Stimulated activated naive B cell treated with anti-CD40 and anti-IgM and Interleukin-4, amounts not matched to agents 10 μg/mL and 1 μg/mL and 100 μg/mL, for 72 hours (primary cell): ENCODE measurements at regions not wholly inside any gene's neighbourhood (a gene's known extent, or its start where the extent isn't known, plus 50 kb on each side); places are given as distances from the start of the nearest gene placed in this dataset.
A peak's percentile ranks its signal among the peaks of the same experiment; 100 is the strongest.
"Not testable (repeated sequence)": the region's sequence is repeated elsewhere in the genome, so short reads cannot be mapped to it uniquely, and the experiment has no call there.

Source experiments
- ATAC-seq, 2 donors: fragments of 150-1000 bp; cut with Tn5 transposase; replicated peaks; 2 replicates each; pipeline ENCODE4 v1.10.0; 2021; ENCODE audit warnings: moderate library complexity in 1 of 2
- DNase-seq: peaks from one replicate; pipeline ENCODE4 v3.0.0; 2021
- H3K27ac Mint-ChIP-seq: one replicate; pipeline ENCODE4 v1.8.0; 2022; ENCODE audit warnings: mild to moderate bottlenecking, mixed read lengths
- H3K27me3 Mint-ChIP-seq, 2 donors: one replicate each; pipeline ENCODE4 v1.8.0; 2022; ENCODE audit warnings: mixed read lengths in 2 of 2
- H3K36me3 Mint-ChIP-seq, 2 donors: one replicate each; pipeline ENCODE4 v1.8.0; 2022; ENCODE audit warnings: mixed read lengths in 2 of 2, mild to moderate bottlenecking in 1 of 2
- H3K4me1 Mint-ChIP-seq, 2 donors: one replicate each; pipeline ENCODE4 v1.8.0; 2022; ENCODE audit warnings: mixed read lengths in 2 of 2, mild to moderate bottlenecking in 1 of 2
- H3K4me3 Mint-ChIP-seq, 2 donors: one replicate each; pipeline ENCODE4 v1.8.0; 2022; ENCODE audit warnings: mild to moderate bottlenecking in 2 of 2, mixed read lengths in 2 of 2, moderate library complexity in 1 of 2
- H3K9me3 Mint-ChIP-seq, 2 donors: one replicate each; pipeline ENCODE4 v1.8.0; 2022; ENCODE audit warnings: mixed read lengths in 2 of 2, mild to moderate bottlenecking in 1 of 2

DNA sequence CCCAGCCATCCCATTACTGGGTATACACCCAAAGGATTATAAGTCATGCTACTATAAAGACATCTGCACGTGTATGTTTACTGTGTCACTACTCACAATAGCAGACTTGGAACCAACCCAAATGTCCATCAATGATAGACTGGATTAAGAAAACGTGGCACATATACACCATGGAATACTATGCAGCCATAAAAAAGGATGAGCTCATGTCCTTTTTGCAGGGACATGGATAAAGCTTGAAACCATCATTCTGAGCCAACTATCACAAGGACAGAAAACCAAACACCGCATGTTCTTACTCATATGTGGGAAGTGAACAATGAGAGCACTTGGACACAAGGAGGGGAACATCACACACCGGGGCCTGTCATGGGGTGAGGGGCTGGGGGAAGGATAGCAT lies 248.0 kb downstream of the NDUFS4 start:
- not testable (repeated sequence) for H3K36me3 Mint-ChIP-seq, ATAC-seq, DNase-seq, H3K27ac Mint-ChIP-seq, H3K4me1 Mint-ChIP-seq, H3K4me3 Mint-ChIP-seq, H3K27me3 Mint-ChIP-seq
- peaks cover 7 to 14% of the 10 kb centered on the region in 2 donors for H3K9me3 Mint-ChIP-seq

DNA sequence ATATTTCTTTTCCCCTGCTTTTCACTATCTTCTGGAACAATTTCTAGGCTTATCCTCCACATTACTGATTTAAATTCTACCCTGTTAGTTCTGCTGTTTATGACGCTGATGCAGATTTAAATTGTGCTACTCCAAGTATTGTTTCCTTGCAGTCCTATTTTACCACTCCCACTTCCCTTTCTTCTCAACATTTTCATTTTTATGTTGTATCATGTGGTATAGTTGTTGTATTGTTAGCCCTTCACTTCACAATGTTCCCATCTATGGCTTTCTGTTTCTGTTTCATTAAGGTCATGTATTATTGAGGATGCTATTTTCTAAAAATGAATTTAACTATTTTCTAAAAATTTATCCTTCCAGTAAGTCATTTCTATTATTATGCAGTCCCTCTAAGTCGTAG lies 254.4 kb downstream of the NDUFS4 start:
- ATAC-seq (peak in 1 of 2 donors; percentile 38), DNase-seq (no peak)
- H3K4me1 Mint-ChIP-seq, result peaks cover 3 to 6% of the 10 kb centered on the region in 2 donors
- H3K27ac Mint-ChIP-seq, result no peak overlapping the region
- H3K36me3 Mint-ChIP-seq, result no peaks in the 10 kb centered on the region
- H3K27me3 Mint-ChIP-seq, result peaks cover 5 to 10% of the 10 kb centered on the region in 2 donors
- H3K9me3 Mint-ChIP-seq, result no peaks in the 10 kb centered on the region
- H3K4me3 Mint-ChIP-seq, result no peak overlapping the region

- peaks cover 3 to 6% of the 10 kb centered on the region in 2 donors for H3K4me1 Mint-ChIP-seq
- H3K9me3 Mint-ChIP-seq, result no peaks in the 10 kb centered on the region
- H3K36me3 Mint-ChIP-seq, result no peaks in the 10 kb centered on the region
- no peak overlapping the region for H3K4me3 Mint-ChIP-seq
- peaks cover 5 to 10% of the 10 kb centered on the region in 2 donors for H3K27me3 Mint-ChIP-seq
- DNase-seq, result no peak
- no peak overlapping the region for H3K27ac Mint-ChIP-seq
- no peak for ATAC-seq
These were observed 255.0 kb downstream of the NDUFS4 start for GRCh38 chr5:53815471-53815870.

GRCh38 chr5:53817183-53817582 lies 256.7 kb downstream of the NDUFS4 start:
- peaks cover 5 to 10% of the 10 kb centered on the region in 2 donors for H3K27me3 Mint-ChIP-seq
- no peak for ATAC-seq
- DNase-seq, result no peak
- H3K36me3 Mint-ChIP-seq, result no peaks in the 10 kb centered on the region
- H3K4me3 Mint-ChIP-seq, result no peak overlapping the region
- peaks cover 3 to 6% of the 10 kb centered on the region in 2 donors for H3K4me1 Mint-ChIP-seq
- H3K9me3 Mint-ChIP-seq, result no peaks in the 10 kb centered on the region
- no peak overlapping the region for H3K27ac Mint-ChIP-seq

DNA sequence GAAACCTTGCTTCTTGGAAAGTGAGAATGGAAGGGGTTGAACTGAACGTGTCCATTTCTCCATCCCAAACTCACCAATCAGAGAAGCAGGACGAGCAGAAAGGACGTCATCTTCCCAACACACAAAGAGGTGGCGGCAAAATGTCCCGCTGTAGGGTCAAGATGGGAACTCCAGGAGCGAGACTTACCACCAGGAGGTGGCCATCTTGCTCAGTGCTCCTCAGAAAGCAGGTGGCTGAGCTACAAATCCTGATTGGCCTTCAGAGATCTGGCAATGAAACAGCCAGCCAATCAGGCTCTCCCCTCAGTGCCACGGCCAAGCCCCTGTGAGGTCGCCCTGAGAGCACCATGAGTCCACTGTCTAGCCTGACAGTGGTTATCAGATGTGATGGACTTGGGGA lies 259.0 kb downstream of the NDUFS4 start:
- H3K4me3 Mint-ChIP-seq, result no peak overlapping the region
- DNase-seq (no peak), ATAC-seq (peak in 1 of 2 donors; percentile 11)
- no peaks in the 10 kb centered on the region for H3K36me3 Mint-ChIP-seq
- peaks cover 3 to 5% of the 10 kb centered on the region in 2 donors for H3K4me1 Mint-ChIP-seq
- H3K27ac Mint-ChIP-seq, result no peak overlapping the region
- H3K27me3 Mint-ChIP-seq, result peaks cover 5 to 10% of the 10 kb centered on the region in 2 donors
- H3K9me3 Mint-ChIP-seq, result no peaks in the 10 kb centered on the region

DNA sequence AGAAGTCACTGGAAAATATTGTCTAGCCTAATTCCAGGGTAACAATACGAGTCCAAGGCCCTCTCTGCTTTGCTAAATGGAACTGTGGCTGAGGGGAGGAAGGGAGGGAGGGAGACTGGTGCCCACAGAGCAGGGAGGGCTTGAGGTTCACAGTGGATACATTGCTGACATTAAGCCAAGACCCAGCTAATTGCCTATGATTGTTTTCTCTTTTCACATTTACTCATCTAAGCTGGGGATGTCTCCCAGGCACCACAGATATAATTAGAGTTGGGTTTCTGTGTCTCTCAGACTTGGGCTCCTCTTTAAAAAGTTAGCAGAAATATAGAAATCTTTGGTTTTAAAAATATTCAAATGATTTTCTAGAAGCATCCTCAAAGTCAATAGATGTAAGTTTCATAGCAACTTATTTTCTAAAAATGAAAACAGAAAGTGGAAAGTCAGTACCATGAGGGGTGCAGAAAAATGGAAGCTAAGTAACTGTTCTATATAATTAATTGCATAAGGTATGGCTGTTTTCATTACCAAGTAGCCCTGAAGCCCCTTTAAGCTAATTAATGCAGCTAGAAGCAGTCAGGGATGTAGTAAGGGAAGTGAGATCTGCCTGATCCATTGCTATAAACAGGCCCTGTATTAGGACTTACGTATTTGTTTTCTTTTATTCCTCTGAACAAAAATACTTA lies 259.8 kb downstream of the NDUFS4 start:
- Mint-ChIP-seq H3K36me3 (no peaks in the 10 kb centered on the region), H3K27me3 (peaks cover 5 to 10% of the 10 kb centered on the region in 2 donors), H3K4me3 (no peak overlapping the region), H3K9me3 (no peaks in the 10 kb centered on the region), H3K27ac (no peak overlapping the region), H3K4me1 (no peaks in the 10 kb centered on the region)
- ATAC-seq (peak; percentile 79), DNase-seq (no peak)

DNA sequence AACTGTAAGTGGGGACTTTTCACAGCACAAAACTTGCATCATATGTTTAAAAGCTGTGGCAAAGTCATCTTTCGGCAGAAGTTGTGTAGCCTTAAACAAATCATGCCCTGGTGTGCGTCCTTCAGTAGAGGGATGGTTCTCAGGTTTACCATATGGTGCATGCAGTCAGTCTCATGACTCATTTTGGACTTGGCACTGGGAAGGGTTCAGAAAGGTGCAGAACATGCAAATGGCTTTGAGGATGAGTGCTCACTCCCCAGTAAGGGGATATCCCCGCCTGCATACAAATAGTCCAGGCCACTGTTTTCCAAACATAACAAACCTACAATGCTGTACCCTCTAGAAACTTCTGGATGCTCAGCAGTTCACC lies 260.3 kb downstream of the NDUFS4 start:
- Mint-ChIP-seq H3K27me3 (peaks cover 5 to 10% of the 10 kb centered on the region in 2 donors), H3K4me1 (no peaks in the 10 kb centered on the region), H3K4me3 (no peak overlapping the region), H3K36me3 (no peaks in the 10 kb centered on the region), H3K27ac (no peak overlapping the region), H3K9me3 (no peaks in the 10 kb centered on the region)
- ATAC-seq (peak; percentile 85 to 87), DNase-seq (peak; percentile 4)

- no peak overlapping the region for H3K4me3 Mint-ChIP-seq
- no peaks in the 10 kb centered on the region for H3K4me1 Mint-ChIP-seq
- H3K27ac Mint-ChIP-seq, result no peak overlapping the region
- ATAC-seq, result no peak
- no peaks in the 10 kb centered on the region for H3K36me3 Mint-ChIP-seq
- no peak for DNase-seq
- no peaks in the 10 kb centered on the region for H3K27me3 Mint-ChIP-seq
- no peaks in the 10 kb centered on the region for H3K9me3 Mint-ChIP-seq
These were observed 264.6 kb downstream of the NDUFS4 start for GRCh38 chr5:53825016-53825415.

- Mint-ChIP-seq H3K27me3 (no peaks in the 10 kb centered on the region), H3K4me3 (no peak overlapping the region), H3K4me1 (no peaks in the 10 kb centered on the region), H3K9me3 (no peaks in the 10 kb centered on the region), H3K36me3 (no peaks in the 10 kb centered on the region), H3K27ac (no peak overlapping the region)
- no peak for DNase-seq
- ATAC-seq, result no peak
These were observed 265.5 kb downstream of the NDUFS4 start for GRCh38 chr5:53825926-53826325.

DNA sequence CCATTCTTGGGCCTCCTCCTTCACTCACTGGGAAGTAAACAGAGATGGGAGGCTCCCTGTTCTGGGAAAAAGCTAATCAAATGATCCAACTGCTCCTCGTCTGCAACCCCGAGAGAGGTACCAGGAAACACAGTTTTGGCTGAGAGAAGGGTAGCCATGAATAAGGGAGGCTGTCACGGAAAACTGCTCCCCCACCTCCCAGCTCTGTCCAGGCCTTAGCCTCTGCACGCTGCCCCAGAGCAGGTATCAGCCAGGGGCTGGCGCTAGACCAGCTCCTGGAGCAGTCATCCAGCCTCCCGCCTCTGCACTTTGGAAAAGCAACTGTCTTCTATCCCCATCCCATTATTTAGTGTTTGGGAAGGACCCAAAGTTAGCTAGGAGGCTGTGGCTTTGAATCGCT lies 266.1 kb downstream of the NDUFS4 start:
- H3K4me3 Mint-ChIP-seq, result no peak overlapping the region
- no peaks in the 10 kb centered on the region for H3K27me3 Mint-ChIP-seq
- H3K9me3 Mint-ChIP-seq, result peaks cover 0 to 3% of the 10 kb centered on the region in 2 donors
- H3K4me1 Mint-ChIP-seq, result no peaks in the 10 kb centered on the region
- no peak overlapping the region for H3K27ac Mint-ChIP-seq
- DNase-seq (no peak), ATAC-seq (no peak)
- no peaks in the 10 kb centered on the region for H3K36me3 Mint-ChIP-seq

- H3K4me1 Mint-ChIP-seq, result no peaks in the 10 kb centered on the region
- H3K27ac Mint-ChIP-seq, result no peak overlapping the region
- no peak overlapping the region for H3K4me3 Mint-ChIP-seq
- H3K9me3 Mint-ChIP-seq, result peaks cover 0 to 3% of the 10 kb centered on the region in 2 donors
- no peaks in the 10 kb centered on the region for H3K36me3 Mint-ChIP-seq
- no peak for DNase-seq
- no peak for ATAC-seq
- no peaks in the 10 kb centered on the region for H3K27me3 Mint-ChIP-seq
These were observed 266.8 kb downstream of the NDUFS4 start for GRCh38 chr5:53827211-53827651.

DNA sequence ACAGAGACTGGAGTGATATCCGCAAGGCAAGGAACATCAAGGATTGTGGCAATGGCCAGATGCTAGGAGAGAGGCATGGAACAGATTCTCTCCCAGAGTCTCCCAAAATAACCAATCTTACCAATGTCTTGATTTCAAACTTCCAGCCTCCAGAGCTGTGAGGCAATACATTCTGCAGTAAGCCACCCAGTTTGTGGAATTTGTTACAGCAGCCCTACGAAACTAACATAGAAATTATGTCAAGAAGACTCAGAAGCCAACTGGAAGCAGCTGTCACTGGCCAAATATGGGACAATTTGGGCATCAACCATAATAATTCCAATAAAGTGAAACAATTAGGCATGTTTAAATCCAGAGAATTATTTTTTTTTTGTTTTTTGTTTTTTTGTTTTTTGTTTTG lies 271.1 kb downstream of the NDUFS4 start:
- Mint-ChIP-seq H3K27ac (no peak overlapping the region), H3K4me1 (no peaks in the 10 kb centered on the region), H3K9me3 (peaks cover 0 to 3% of the 10 kb centered on the region in 2 donors), H3K36me3 (no peaks in the 10 kb centered on the region), H3K27me3 (no peaks in the 10 kb centered on the region), H3K4me3 (no peak overlapping the region)
- no peak for DNase-seq
- no peak for ATAC-seq
